Progenitor cell of endocrine pancreas (in vitro differentiated cells): ENCODE measurements at regions not wholly inside any gene's neighbourhood (a gene's known extent, or its start where the extent isn't known, plus 50 kb on each side); places are given as distances from the start of the nearest gene placed in this dataset.

Source experiments
- DNase-seq: peaks from one replicate; pipeline ENCODE4 v3.0.0; 2021; ENCODE audit warnings: low spot score; ENCODE audit not compliant: unreplicated experiment
- H3K27ac Mint-ChIP-seq: 2 replicates; pipeline ENCODE4 v1.8.0; 2021; ENCODE audit warnings: mild to moderate bottlenecking, moderate library complexity, mixed read lengths
- H3K27me3 Mint-ChIP-seq: 2 replicates; pipeline ENCODE4 v1.8.0; 2021; ENCODE audit warnings: mixed read lengths
- H3K36me3 Mint-ChIP-seq: 2 replicates; pipeline ENCODE4 v1.8.0; 2022; ENCODE audit warnings: mixed read lengths; ENCODE audit not compliant: insufficient read depth
- H3K4me1 Mint-ChIP-seq: 2 replicates; pipeline ENCODE4 v1.8.0; 2021; ENCODE audit warnings: low read depth, mixed read lengths
- H3K4me3 Mint-ChIP-seq: 2 replicates; pipeline ENCODE4 v1.8.0; 2021; ENCODE audit warnings: low read depth, mild to moderate bottlenecking, moderate library complexity, mixed read lengths
- H3K9me3 Mint-ChIP-seq: 2 replicates; pipeline ENCODE4 v1.8.0; 2021; ENCODE audit warnings: low read depth, mixed read lengths
- CTCF ChIP-seq: fragments of 200-600 bp; sonication (generic); IDR thresholded peaks from one replicate; pipeline ENCODE4 v1.5.0; 2021; ENCODE audit warnings: antibody characterized with exemption, mild to moderate bottlenecking; ENCODE audit not compliant: unreplicated experiment

GRCh38 chr18:43531438-43531837 lies 254.1 kb upstream of the SYT4 start:
- H3K27ac Mint-ChIP-seq: no peak overlapping the region
- peaks cover 6% of the 10 kb centered on the region for H3K4me1 Mint-ChIP-seq
- DNase-seq: no peak
- no peak overlapping the region for H3K4me3 Mint-ChIP-seq
- TF ChIP-seq CTCF: no peak
- H3K36me3 Mint-ChIP-seq: no peaks in the 10 kb centered on the region
- no peaks in the 10 kb centered on the region for H3K27me3 Mint-ChIP-seq
- peaks cover 4% of the 10 kb centered on the region for H3K9me3 Mint-ChIP-seq

- Mint-ChIP-seq H3K4me3 (no peak overlapping the region), H3K36me3 (no peaks in the 10 kb centered on the region), H3K27ac (no peak overlapping the region), H3K4me1 (peaks cover 6% of the 10 kb centered on the region), H3K27me3 (no peaks in the 10 kb centered on the region), H3K9me3 (peaks cover 4% of the 10 kb centered on the region)
- DNase-seq: no peak
- no peak for TF ChIP-seq CTCF
Observed at GRCh38 chr18:43533371-43533770, 256.1 kb upstream of the SYT4 start.

GRCh38 chr18:43534511-43534910 lies 257.2 kb upstream of the SYT4 start:
- TF ChIP-seq CTCF: no peak
- Mint-ChIP-seq H3K27me3 (no peaks in the 10 kb centered on the region), H3K9me3 (peaks cover 4% of the 10 kb centered on the region), H3K27ac (no peak overlapping the region), H3K36me3 (no peaks in the 10 kb centered on the region), H3K4me1 (peaks cover 6% of the 10 kb centered on the region), H3K4me3 (no peak overlapping the region)
- DNase-seq: no peak

GRCh38 chr18:43539862-43540261 lies 262.6 kb upstream of the SYT4 start:
- Mint-ChIP-seq H3K4me3 (no peak overlapping the region), H3K27ac (no peak overlapping the region), H3K9me3 (peaks cover 7% of the 10 kb centered on the region), H3K27me3 (no peaks in the 10 kb centered on the region), H3K4me1 (no peaks in the 10 kb centered on the region), H3K36me3 (no peaks in the 10 kb centered on the region)
- TF ChIP-seq CTCF: no peak
- DNase-seq: no peak

GRCh38 chr18:43542016-43542415 lies 264.7 kb upstream of the SYT4 start:
- Mint-ChIP-seq H3K36me3 (no peaks in the 10 kb centered on the region), H3K4me1 (no peaks in the 10 kb centered on the region), H3K9me3 (peaks cover 3% of the 10 kb centered on the region), H3K27ac (no peak overlapping the region), H3K4me3 (no peak overlapping the region), H3K27me3 (no peaks in the 10 kb centered on the region)
- DNase-seq: no peak
- no peak for TF ChIP-seq CTCF
